Tibial nerve (tissue), 4 donors: ENCODE measurements at regions not wholly inside any gene's neighbourhood (a gene's known extent, or its start where the extent isn't known, plus 50 kb on each side); places are given as distances from the start of the nearest gene placed in this dataset.

Experiments
- CTCF ChIP-seq, 5 experiments: fragments of 200-600 bp in 3 of 5; fragments of 450-650 bp in 2 of 5; sonication (generic) in 3 of 5; IDR thresholded peaks; one replicate each; pipeline ENCODE4 v1.5.1; 2016 to 2019; ENCODE audit warnings: antibody characterized with exemption in 5 of 5, mild to moderate bottlenecking in 3 of 5, moderate library complexity in 2 of 5
- EP300 ChIP-seq, 2 donors: sonication (generic); formaldehyde crosslinking; IDR thresholded peaks; one replicate each; pipeline ENCODE4 v1.6.1; 2017; ENCODE audit warnings: antibody characterized with exemption in 2 of 2, mild to moderate bottlenecking in 1 of 2
- POLR2A ChIP-seq, 2 donors: fragments of 450-650 bp; IDR thresholded peaks; one replicate each; pipeline ENCODE4 v1.6.1; 2017; ENCODE audit warnings: antibody characterized with exemption in 2 of 2, mild to moderate bottlenecking in 2 of 2, moderate library complexity in 2 of 2

- no peak for TF ChIP-seq POLR2A (IDR thresholded peaks at IDR 0.05)
- TF ChIP-seq CTCF (IDR thresholded peaks at IDR 0.05) = no peak
- TF ChIP-seq EP300 (IDR thresholded peaks at IDR 0.05) = no peak
Measured at GRCh38 chr1:14294006-14294405, 304.5 kb upstream of the KAZN start.
